ENCODE measurements at regions not wholly inside any gene's neighbourhood (a gene's known extent, or its start where the extent isn't known, plus 50 kb on each side); places are given as distances from the start of the nearest gene placed in this dataset.

GRCh38 chr3:159765860-159766294 is 222.8 kb upstream of the IL12A start:
- TF ChIP-seq POLR2A (IDR thresholded peaks at IDR 0.05; ENCODE audit: low read depth, low read length) = no peak
- no peak for TF ChIP-seq POLR2AphosphoS5 (IDR thresholded peaks at IDR 0.05; ENCODE audit: low read depth, low read length)
- no peak for TF ChIP-seq SPI1 (IDR thresholded peaks at IDR 0.05; ENCODE audit: low read depth, low read length)
- TF ChIP-seq POU2F2 (IDR thresholded peaks at IDR 0.05; ENCODE audit: low read depth, low read length) = no peak
- TF ChIP-seq TAF1 (IDR thresholded peaks at IDR 0.05; ENCODE audit: low read depth, low read length) = no peak
